SW480 (cell line): ENCODE measurements at regions not wholly inside any gene's neighbourhood (a gene's known extent, or its start where the extent isn't known, plus 50 kb on each side); places are given as distances from the start of the nearest gene placed in this dataset.
A peak's percentile ranks its signal among the peaks of the same experiment; 100 is the strongest.

ENCODE experiments used
- DNase-seq: peaks from one replicate; pipeline ENCODE4 v3.0.0-alpha.2; 2016; ENCODE audit warnings: low spot score

DNA sequence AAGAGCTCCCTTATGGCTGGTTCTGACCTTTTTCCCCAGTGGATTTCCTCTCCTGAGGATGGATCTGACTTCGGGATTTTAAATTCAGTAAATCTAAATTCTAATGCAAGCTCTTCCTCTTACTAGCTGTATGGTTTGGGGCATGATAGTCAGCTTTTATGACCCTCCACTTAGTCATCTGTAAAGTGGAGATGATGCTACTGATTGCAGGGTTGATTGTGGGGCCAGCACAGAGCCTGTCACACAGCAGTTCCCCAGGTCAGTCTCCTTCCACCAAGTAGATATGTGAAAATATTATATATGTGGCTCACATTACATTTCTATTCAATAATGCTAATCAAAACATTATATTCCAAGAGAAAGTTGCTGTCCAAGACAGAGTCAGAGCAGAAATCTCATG lies 141.3 kb upstream of the UBE2E1 start:
- no peak for DNase-seq

DNA sequence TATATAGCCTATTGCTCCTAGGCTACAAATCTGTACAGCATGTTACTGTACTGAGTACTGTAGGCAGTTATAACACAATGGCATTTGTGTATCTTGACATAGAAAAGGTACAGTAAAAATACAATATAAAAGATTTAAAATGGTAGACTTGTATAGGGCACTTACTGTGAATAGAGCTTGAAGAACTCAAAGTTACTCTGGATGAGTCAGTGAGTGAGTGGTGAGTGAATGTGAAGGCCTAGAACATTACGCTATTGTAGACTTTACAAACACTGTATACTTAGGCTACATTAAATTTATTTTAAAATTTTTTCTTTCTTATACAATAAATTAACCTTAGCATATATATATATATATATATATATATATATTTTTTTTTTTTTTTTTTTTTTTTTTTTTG lies 140.0 kb upstream of the UBE2E1 start:
- no peak for DNase-seq

DNA sequence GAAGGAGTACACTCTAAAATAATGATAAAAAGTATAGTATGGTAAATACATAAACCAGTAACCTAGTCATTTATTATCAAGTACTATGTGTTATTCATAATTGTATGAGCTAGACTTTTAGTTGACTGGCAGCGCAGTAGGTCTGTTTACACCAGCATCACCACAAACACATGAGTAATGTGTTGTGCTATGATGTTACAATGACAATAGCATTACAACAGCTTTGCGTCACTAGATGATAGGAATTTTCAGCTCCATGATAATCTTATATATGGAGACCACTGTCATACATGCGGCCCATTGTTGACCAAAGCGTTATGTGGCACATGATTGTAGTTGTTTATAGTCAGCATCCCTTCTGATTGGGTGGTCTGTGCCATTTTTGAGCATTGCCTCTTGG lies 138.9 kb upstream of the UBE2E1 start:
- DNase-seq, result no peak

DNA sequence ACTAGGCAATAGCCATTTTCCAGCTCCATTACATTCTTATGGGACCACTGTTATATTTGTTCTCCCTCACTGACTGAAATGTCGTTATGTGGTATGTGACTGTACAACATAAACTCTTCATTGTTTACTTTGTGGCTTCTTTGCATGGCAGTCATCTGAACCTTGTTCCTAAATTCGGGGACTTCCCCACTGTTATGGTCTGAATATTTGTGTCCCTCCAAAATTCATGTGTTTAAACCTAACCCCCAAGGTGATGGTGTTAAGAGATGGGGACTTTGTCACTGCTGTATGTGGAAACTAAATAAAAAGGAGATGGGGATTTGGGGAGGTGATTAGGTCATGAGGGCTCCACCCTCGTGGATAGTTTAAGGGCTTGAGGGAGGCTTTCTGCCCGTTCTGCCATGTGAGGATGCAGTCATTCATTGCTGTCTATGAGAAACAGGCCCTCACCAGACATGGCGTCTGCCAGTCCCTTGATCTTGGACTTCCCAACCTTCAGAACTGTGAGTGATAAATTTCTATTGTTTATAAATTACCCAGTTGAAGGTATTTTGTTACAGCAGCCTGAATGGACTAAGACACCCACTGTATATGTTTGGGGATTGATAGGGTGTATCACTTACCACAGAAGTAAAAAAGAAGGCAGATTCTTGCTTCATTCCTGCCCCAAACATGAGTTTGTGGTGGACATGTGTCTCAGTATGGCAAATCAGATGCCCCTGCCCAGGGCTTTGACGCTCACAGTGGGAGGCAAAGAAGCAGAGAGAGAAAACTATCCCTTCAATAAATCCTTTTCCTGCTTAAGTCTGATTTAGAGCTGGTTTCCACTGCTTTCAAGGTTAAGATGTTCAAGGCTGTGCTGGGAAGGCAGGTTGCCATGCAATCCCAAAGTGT lies 138.0 kb upstream of the UBE2E1 start:
- DNase-seq, result peak; percentile 54

DNA sequence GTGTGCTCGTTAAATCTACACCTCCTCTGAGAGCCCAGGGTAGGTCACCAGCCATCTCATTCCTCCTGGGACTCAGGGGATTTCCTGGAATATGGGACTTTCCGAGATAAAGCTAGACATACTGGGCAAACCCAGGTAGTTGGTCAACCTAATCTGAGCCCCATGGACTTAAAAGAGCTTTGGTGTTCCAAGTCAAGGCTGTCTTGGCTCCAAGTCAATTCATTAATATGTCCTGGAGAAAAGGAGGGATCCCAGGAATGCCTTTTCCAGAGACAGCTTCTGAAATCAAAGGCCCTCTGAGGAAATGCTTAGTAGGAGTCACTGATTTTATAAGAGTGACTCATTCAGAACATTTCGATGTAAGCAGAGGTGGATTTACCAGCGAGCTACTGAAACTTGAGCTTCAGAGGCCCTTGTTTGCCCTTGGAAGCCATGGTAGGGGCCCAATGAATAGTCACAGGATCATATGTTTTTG lies 137.3 kb upstream of the UBE2E1 start:
- peak; percentile 65 for DNase-seq

DNA sequence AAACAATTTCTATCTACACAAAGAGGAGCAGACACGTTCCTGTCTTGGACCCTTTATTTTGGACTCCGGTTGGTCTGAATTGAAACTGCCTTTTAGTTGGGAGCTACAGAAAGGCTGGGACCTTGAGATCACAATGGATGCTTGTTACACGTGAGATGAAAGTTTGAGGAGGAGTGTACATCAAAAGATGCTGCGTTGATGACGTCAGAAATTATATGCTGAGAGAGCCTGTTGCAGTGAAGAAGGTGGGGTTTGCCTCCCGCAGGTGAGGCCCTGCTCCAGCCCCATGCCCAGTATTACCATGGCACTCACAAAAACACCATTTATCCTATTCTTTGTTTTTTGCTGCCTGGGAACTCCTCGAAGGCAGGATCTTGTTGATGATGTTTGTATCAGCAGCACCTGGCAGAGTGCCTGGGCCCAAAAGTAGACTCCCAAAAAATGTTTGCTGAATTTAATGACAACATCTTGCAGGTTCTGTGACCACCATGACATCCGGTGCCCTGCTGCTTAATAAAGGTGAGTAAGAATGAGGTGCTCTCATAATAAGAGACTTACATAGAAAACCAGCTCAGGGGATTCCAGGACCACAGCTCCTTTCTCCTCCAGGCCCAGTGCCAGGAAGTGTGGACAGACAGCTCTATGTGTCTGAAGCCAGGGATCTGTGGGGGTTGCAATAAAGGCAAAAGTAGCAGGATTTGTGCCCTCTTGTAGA lies 136.1 kb upstream of the UBE2E1 start:
- no peak for DNase-seq

DNA sequence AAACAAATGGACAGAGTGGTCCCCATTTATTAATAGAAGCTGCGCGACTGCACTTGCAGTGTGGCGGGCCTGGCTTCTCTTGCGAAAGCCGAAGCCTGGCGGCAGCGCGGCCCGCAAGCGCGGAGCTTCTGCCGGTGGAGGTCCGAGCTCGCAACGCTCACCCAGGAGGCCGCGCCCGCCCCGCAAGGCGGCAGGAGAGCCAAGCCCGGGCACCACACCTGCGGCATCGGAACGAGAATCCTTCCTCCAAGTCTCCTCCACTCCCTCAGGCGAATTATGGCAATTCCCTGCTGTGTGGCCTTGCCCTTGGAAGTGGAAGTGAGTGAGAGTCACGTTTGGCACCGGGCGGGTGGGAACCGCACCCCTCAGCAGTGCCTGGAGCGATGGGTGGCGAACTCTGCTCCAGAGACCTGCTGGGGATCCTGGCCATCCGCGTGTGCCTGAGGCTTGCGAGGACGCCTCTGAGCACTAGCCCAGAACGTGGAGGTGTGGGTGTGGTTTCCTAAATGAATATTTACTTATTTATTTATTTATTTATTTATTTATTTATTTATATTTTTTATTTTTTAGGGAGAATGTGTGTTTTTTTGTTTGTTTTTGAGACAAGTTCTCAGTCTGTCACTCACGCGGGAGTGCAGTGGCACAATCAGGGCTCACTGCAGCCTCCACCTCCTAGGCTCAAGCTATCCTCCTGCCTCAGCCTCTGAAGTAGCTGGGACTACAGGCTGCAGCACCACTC lies 133.7 kb upstream of the UBE2E1 start:
- DNase-seq, result no peak

DNA sequence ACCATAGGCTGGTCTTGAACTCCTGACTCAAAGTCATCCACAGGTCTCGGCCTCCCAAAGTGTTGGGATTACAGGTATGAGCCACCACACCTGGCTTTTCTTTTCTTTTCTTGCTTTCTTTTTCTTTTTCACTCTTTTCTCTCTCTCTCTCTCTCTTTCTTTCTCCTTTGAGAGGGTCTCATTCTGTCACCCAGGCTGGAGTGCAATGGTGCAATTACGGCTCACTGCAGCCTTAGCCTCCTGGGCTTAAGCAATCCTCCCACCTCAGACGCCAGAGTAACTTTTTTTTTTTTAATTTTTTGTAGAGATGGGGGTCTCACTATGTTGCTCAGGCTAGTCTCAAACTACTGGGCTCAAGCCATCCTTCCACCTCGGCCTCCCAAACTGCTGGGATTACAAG lies 133.1 kb upstream of the UBE2E1 start:
- no peak for DNase-seq

DNA sequence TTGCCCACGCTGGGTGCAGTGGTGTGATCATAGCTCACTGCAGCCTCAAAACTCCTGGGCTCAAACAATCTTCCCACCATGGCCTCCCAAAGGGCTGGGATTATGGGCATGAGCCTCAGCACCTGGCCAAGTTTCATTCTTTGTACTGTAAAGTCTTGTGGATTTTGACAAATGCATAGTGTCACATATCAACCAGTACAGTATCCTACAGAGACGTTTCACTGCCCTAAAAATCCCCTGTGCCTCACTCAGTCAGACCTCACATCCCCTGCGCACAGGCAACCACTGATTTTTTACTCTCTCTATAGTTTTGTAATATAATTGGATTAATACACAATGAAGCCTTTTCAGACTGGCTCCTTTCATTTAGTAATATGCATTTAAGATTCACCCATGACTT lies 130.7 kb upstream of the UBE2E1 start:
- no peak for DNase-seq

DNA sequence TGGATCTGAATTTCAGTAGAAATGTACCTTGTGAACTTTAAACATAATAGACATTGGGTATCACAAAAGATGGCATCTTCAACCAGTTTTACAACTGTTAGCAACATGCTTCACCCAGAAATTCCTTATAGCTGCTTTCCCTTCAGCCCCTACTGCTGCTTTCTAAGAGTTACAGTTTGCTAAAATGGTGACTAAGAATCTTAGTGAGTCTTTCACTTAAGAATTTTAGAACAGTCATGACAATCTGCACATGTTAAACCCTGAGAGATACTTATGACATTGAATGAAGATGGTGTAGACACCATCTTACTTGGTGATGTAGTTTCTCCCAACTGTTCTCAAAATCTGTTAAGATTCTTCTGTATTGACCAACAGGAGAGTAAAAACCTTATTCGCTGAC lies 129.7 kb upstream of the UBE2E1 start:
- DNase-seq, result no peak

DNA sequence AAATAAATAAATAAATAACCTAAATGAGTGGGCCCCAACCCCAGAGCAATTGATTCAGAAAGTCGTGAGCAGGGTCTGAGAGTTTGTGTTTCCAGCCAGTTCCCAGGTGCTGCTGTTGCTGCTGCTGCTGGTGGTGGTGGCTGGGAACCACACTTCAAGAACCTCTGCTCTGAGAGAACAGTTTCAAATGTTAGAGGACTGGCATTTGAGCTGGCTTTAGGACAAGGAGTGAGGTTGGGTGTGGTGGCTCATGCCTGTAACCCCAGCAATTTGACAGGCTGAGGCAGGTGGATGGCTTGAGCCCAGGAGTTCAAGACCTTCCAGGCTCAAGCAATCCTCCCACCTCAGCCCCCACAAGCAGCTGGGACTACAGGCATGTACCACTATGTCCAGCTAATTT lies 123.1 kb upstream of the UBE2E1 start:
- DNase-seq, result no peak

DNA sequence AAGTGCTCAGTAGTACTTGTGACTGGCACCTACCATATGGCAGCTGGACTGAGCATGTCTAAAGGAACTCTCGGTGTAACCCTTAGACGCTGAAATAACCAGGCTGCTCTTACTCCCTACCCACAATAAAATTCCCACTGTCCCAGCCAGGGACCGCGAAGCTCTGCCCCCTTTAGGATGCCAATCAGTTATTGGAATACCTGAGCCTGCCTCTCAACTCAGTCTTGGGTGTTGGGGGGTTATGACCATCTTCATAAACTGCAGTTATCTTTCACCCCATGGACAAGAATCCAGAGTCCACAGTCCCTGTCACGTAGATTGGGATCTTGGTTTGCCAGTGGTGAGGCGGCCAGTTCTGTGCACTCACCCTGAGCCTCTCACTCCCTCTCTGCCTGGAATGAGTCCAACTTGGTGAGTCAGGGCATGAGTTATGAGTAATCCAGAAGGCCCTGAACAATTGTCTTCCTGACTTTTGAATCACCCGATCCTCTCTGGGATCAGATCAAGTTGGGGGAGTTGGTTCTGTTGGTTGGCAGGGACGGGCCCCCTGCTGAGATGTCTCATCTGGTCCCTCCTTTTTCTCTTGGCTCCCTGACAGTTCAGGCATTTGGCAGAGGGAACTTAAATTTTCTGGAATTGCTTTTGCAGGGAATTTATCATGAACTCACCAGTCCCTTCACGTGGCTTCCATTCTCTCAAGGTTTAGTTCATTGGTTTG lies 120.1 kb upstream of the UBE2E1 start:
- DNase-seq, result peak; percentile 90

DNA sequence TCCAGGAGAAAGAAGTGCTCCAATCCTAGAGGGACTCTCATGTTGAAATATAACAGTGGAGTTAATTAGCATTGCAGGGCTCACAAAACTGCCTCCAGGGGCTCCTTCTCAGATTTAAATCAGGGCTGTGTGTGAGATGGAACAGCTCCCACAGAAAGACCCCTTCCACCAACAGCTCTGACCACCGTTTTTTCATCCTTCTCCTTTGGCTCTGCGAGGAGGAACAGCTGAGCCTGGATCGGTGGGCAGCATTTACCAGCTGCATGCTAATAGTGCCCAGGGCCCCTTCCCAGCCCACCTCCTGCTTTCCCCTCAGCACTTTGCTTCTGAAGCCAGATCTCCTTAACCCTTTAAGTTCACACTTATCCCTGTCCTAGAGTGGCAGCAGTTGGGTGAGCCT lies 119.2 kb upstream of the UBE2E1 start:
- DNase-seq, result no peak

DNA sequence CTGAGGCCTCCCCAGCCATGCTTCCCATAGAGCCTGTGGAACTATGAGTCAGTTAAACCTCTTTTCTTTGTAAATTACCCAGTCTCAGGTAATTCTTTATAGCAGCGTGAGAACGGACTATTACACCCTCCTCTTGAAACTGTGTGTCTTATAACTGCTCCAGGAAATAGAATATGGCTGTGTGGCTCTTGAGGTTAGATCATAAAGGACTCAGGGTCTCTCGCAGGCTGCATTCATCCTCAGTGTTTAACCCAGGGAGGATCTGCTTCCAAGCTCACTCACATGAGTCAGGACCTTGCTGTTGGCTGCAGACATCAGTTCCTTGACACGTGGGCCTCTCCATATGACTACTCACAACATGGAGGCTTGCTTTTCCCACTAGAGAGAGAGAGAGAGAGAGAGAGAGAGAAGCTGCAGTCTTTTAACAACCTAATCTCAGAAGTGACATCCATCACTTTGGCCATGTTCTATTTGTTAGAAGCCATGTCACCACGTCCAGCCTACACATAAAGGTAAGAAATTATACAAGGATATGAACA lies 114.3 kb upstream of the UBE2E1 start:
- DNase-seq, result no peak

DNA sequence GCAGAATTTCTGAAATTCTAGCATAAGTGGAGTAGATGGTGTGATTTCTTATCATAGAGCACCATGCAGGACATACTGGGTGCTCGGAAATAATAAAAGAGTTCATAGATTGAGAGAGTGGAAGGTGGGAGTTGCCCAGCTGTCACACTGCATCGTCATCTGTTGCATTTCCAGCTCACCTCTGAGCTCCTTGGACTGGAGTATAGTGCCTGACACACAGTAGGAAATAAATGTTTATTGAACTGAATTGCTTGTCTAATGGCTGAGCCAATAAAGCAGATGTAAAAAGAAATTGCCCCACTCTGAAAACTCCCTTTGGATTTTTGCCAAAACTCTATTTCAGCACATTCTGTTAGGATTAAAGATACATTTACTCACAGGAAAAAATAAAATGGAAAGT lies 108.9 kb upstream of the UBE2E1 start:
- no peak for DNase-seq

DNA sequence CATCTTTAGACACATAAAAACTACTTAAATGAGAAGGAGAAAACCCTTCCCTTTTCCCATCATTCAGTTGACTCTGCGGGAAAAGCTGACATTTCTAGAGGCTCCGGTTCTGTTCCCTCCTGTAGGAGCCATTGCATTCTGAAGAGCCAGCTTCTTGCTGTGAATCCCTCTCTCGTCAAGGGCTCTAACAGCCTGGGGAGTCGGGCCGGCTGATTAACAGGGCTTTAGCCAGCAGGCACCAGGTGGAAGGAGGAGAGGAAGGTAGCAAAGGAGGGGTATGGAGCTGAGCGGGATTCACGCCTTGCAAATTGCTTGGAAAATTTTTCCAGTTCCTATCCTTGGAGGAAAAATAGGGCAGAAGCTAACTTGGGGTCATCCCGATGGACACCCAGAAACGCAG lies 108.3 kb upstream of the UBE2E1 start:
- no peak for DNase-seq

DNA sequence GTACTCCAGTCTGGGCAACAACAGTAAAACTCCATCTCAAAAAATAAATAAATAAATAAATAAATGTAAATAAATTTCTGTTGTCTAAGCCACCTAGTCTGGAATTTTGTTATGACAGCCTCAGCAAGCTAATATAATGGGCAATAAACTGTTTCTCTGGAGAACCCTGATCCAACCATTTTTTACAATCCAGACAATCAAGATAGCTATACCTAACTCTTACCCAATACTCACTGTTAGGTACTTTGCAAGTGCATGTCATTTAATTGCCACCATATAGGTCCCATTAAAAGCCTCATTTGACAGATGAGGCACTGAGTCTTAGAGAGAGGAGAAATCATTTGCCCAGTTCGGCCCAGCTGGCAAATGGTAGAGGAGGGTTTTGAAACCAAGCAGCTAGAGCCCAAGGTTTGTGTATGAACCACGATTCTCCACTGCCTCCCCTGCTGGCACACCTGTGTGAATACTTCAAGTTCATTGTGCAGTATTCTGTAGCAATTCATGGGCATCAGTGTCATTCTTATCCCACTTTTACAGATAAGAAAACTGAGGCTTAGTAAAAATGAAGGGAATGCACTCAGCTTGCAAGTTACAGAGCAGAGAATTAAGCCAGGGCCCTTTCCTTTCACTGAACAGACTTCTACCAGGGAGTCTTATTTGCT lies 107.0 kb upstream of the UBE2E1 start:
- DNase-seq, result no peak

DNA sequence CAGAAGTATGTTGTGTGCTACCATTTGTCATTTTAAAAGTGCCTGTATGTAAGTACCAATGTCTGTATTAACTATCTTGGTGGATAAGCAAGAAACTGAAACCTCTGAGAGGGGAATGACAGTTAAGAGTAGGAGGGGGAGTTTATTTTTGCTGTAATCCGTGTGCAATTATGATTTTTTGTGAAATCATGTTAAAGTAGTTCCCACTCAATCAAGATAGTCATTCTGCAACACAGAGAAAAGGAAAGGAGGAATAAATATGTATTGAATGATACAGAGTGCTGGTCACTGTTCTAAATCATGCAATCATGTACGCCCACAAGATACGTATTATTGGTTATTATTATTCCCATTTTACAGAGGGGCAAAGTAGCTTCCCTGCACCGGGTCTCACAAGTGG lies 105.1 kb upstream of the UBE2E1 start:
- DNase-seq, result no peak

DNA sequence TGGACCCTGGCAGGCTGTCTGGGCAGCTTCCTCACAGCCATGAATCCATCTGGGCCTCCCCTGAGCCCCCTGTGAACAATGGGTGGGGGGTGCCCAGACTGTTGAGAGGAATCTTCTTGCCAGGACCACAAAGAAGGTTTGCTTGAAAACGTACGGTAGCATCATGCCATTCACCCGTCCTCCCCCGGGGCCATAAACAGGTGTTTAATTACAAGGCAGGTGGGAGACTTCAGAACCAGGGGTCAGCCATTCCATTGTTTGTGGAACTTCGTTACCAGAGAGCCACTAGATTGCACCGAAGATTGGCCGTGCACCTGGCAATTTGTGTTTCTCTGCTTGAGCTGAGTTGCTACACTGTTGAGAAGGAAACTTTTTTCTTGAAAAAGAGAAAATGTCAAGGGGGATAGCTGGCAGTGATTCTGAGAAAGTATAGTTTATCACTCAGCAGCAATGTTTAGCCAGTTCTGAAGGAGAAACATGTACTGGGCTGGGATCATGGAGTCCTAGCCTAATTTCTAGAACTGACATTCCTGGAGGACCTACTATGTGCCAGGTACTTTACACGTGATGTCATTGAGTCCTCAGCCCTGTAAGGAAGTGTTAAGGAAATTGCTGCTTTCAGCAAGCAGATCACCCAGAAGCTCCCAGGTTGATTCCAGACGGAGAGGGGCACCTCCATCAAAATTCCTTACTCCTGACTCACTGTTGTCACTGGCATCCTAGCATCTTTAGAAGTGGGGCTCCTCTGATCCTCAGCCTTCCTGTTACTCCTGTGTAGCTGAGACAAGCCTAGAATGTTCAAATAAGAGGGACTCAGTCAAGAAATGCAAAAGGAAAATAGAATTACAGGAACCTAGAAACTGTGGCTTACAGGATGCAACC lies 103.8 kb upstream of the UBE2E1 start:
- peak; percentile 55 for DNase-seq

DNA sequence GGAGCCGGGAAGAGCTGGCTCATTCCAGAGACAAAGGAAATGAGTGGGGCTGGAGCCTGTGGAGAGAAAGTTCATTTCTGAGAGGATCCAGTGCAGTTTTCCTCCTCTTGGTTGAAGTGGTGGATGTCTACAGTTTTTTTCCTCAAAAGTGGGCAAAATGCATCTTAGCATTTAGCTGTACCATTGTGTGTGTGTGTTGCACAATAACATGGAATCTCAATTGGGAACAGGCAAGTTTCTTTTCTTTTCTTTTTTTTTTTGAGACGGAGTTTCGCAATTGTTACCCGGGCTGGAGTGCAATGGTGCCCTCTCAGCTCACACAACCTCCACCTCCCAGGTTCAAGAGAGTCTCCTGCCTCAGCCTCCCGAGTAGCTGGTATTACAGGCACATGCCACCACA lies 101.5 kb upstream of the UBE2E1 start:
- no peak for DNase-seq
